ENCODE measurements at regions not wholly inside any gene's neighbourhood (a gene's known extent, or its start where the extent isn't known, plus 50 kb on each side); places are given as distances from the start of the nearest gene placed in this dataset.

DNA sequence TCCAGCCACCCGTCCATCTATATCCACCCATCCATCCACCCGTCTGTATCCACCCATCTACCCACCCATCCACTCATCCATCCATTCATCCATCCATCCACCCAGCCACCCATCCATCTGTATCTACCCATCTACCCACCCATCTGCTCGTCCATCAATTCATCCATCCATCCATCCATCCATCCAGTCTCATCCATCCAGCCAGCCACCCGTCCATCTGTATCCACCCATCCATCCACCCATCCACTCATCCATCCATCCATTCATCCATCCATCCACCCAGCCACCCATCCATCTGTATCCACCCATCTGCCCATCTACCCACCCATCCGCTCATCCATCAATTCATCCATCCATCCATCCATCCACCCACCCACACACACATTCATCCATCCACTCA is 73.2 kb downstream of the UNCX start:
- TF ChIP-seq, protein P1, sequence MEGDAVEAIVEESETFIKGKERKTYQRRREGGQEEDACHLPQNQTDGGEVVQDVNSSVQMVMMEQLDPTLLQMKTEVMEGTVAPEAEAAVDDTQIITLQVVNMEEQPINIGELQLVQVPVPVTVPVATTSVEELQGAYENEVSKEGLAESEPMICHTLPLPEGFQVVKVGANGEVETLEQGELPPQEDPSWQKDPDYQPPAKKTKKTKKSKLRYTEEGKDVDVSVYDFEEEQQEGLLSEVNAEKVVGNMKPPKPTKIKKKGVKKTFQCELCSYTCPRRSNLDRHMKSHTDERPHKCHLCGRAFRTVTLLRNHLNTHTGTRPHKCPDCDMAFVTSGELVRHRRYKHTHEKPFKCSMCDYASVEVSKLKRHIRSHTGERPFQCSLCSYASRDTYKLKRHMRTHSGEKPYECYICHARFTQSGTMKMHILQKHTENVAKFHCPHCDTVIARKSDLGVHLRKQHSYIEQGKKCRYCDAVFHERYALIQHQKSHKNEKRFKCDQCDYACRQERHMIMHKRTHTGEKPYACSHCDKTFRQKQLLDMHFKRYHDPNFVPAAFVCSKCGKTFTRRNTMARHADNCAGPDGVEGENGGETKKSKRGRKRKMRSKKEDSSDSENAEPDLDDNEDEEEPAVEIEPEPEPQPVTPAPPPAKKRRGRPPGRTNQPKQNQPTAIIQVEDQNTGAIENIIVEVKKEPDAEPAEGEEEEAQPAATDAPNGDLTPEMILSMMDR (IDR thresholded peaks at IDR 0.05), result no peak
- no peak for TF ChIP-seq POLR2A (IDR thresholded peaks at IDR 0.05)

Measured in adrenal gland (tissue), 5 donors.